Activated CD4-positive, alpha-beta T cell treated with anti-CD3 and anti-CD28 coated beads for 24 hours (primary cell): ENCODE measurements at regions not wholly inside any gene's neighbourhood (a gene's known extent, or its start where the extent isn't known, plus 50 kb on each side); places are given as distances from the start of the nearest gene placed in this dataset.
"Not testable (repeated sequence)": the region's sequence is repeated elsewhere in the genome, so short reads cannot be mapped to it uniquely, and the experiment has no call there.

ENCODE experiments used
- DNase-seq, 2 donors: peaks; one replicate each; pipeline ENCODE4 v3.0.0-alpha.2; 2020; ENCODE audit warnings: low read depth in 2 of 2

- not testable (repeated sequence) for DNase-seq
Measured at GRCh38 chr17:15860774-15861173, 84.2 kb upstream of the ADORA2B start.

- DNase-seq = not testable (repeated sequence)
Measured at GRCh38 chr17:15864061-15864460, 80.9 kb upstream of the ADORA2B start.

GRCh38 chr17:15864472-15864871, 80.5 kb upstream of the ADORA2B start:
- not testable (repeated sequence) for DNase-seq

- not testable (repeated sequence) for DNase-seq
Measured at GRCh38 chr17:15866015-15866414, 78.9 kb upstream of the ADORA2B start.

GRCh38 chr17:15867331-15867730, 77.6 kb upstream of the ADORA2B start:
- DNase-seq = not testable (repeated sequence)

- not testable (repeated sequence) for DNase-seq
Measured at GRCh38 chr17:15869868-15870267, 75.1 kb upstream of the ADORA2B start.

- not testable (repeated sequence) for DNase-seq
Measured at GRCh38 chr17:15872677-15873076, 72.3 kb upstream of the ADORA2B start.

GRCh38 chr17:15877882-15878500, 66.9 kb upstream of the ADORA2B start:
- DNase-seq = not testable (repeated sequence)

- DNase-seq = no peak
Measured at GRCh38 chr17:15882058-15882720, 62.7 kb upstream of the ADORA2B start.

GRCh38 chr17:15882777-15883176, 62.2 kb upstream of the ADORA2B start:
- no peak for DNase-seq

- no peak for DNase-seq
Measured at GRCh38 chr17:15883617-15884111, 61.3 kb upstream of the ADORA2B start.

- DNase-seq = no peak
Measured at GRCh38 chr17:15884731-15885130, 60.2 kb upstream of the ADORA2B start.

- DNase-seq = no peak
Measured at GRCh38 chr17:15885770-15886169, 59.2 kb upstream of the ADORA2B start.

- DNase-seq = no peak
Measured at GRCh38 chr17:15886221-15886620, 58.7 kb upstream of the ADORA2B start.

- no peak for DNase-seq
Measured at GRCh38 chr17:15886804-15887203, 58.1 kb upstream of the ADORA2B start.

GRCh38 chr17:15888436-15888835, 56.5 kb upstream of the ADORA2B start:
- no peak for DNase-seq

- DNase-seq = no peak
Measured at GRCh38 chr17:15890279-15890892, 54.5 kb upstream of the ADORA2B start.

GRCh38 chr17:15891318-15891717, 53.6 kb upstream of the ADORA2B start:
- no peak for DNase-seq

- DNase-seq = no peak
Measured at GRCh38 chr17:15892244-15892643, 52.7 kb upstream of the ADORA2B start.

GRCh38 chr17:15892731-15893657, 51.9 kb upstream of the ADORA2B start:
- DNase-seq = no peak

GRCh38 chr17:15893658-15894024, 51.3 kb upstream of the ADORA2B start:
- no peak for DNase-seq

GRCh38 chr17:15894258-15894657, 50.7 kb upstream of the ADORA2B start:
- no peak for DNase-seq
